Muscle of back (tissue), 3 donors: ENCODE measurements at regions not wholly inside any gene's neighbourhood (a gene's known extent, or its start where the extent isn't known, plus 50 kb on each side); places are given as distances from the start of the nearest gene placed in this dataset.
A peak's percentile ranks its signal among the peaks of the same experiment; 100 is the strongest.
"Not testable (repeated sequence)": the region's sequence is repeated elsewhere in the genome, so short reads cannot be mapped to it uniquely, and the experiment has no call there.

Experiments
- DNase-seq, 3 donors: peaks; one replicate each; pipeline versions ENCODE4 v3.0.0 to v3.0.0-alpha.2; 2013

DNA sequence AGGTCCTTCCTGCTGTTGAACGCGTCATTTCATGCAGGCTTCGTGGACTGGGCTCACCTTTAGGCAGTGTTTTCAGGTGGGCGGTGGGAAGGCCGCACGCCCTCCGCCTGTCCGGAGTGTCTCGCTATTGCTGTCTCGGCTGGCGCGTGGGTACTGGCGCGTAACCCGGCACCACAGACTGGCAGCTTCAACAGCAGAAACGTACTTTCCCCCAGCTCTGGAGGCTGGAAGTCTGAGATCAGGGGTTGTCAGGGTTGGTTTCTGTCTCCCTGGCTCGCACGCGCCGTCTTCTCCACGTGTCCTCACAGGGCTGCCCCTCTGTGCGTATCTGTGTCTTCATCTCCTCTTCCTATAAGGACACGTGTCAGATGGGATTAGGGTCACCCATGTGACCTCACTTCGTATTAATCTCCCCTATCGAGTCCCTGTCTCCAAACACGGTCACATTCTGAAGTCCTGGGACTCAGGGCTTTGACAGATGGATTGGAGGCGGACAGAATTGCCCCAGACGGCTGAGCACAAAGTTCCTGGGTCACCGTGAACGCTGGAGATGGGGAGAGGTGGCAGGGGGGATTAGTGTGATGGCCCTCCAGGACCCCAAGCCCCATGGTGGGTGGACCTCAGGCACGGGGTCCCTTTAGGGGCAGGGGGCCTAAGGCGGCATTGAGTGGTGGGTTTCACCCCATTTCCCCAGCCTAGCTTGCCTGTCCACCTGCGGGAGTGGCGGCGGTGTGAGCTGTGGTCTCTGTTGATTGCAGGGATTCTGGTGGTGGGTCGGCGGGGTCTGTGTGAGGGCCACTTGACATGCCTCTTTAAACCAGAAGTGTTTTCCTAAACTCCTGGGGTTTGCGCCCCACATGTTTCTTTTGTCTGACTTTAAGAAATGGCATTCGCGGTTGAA is 83.4 kb upstream of the LRPAP1 start:
- DNase-seq: no peak

DNA sequence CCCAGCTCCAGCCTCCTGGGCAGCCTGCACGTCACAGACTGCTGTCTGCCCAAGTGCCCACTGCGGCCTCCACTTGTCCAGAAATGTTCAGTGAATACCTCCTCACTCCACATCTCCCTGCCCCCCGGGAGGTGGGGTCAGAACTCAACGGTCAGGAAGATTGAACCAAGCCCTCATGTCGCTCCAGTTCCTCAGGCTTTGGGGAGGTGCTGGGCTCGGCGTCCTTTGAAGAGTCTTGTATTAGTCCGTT is 82.4 kb upstream of the LRPAP1 start:
- DNase-seq: no peak

DNA sequence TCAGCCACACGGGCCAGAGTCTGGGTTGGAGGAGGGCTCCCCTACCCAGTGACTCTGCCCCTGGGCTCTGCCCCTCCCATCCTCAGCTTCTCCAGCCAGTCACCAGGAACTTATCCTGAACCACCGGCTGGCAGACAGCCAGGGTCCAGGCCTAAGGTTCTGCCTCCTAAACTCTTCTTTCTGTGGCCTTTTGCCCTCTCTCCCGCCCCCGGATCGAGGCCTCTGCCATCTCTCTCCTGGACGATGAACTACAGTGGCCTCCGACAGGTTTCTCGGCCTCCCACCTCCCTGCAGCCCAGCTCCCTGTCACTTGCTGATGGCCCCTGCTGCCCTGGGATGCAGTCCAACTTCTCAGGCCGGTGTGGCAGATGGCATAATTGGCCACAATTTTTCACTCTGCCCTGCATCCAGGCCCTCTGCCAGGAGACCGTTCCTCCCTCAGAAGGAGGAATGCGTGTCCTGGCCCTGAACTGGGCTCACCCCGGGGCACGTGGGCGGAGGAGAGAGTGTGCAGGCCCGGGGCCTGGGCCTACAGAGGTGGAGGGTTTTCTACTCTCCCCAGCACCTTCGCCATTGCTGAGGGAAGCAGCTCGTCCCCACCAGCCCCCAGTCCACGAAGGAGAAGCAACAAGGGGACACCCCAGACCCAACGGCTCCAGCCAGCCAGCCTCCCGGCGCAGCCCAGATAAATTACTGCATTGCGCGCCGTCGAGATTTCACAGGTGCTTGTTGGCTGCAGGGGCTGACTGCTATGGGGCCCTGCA is 81.9 kb upstream of the LRPAP1 start:
- DNase-seq: peak; percentile 47 to 71 (median 58)

GRCh38 chr4:3612934-3613333 is 80.7 kb upstream of the LRPAP1 start:
- no peak for DNase-seq

DNA sequence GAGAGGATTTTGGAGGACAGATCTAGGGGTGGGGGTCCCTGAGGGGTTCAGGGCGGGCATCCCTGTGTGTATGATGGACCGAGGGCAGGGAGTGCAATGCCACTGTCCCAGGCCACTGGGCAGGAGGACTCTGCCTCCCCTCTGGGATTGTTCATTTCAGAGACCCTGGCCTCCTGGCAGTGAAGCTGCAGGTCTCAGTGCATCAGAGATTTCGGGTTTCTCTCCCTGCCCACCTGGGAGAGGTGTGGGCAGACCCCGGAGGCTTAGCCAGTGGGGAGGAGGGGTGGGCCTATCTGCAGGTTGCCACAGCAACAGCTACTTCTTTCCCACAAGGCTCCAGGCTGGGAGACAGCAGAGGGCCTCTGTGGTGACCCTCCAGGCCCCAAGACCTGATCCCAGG is 80.1 kb upstream of the LRPAP1 start:
- no peak for DNase-seq

- no peak for DNase-seq
Observed at GRCh38 chr4:3611778-3612177, 79.6 kb upstream of the LRPAP1 start.

DNA sequence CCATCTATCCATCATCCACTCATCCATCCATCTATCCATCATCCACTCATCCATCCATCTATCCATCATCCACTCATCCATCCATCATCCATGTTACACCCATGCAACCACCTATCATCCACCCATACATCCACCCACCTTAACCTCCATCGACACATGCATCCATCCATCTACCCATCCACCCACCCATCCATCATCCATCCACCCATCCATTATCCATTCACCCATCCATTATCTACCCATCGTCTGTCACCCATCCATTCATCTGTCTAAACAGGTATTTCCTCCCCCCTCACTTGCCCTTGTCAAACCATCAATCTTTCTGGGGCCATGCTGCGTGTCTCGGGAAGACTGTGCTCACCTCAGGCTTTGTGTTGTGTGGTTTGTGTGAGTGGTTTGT is 78.6 kb upstream of the LRPAP1 start:
- not testable (repeated sequence) for DNase-seq

DNA sequence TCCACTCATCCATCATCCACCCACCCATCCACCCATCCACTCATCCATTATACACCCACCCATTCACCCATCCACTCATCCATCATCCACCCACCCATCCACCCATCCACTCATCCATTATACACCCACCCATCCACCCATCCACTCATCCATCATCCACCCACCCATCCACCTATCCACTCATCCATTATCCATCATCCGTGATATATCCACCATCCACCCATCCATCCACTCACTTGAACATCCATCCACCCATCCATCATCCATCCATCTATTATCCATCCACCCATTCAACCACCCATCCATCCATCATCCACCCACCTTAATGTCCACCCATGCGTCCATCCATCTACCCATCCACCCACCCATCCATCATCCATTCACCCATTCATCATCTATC is 77.7 kb upstream of the LRPAP1 start:
- not testable (repeated sequence) for DNase-seq

GRCh38 chr4:3607690-3608552 is 75.7 kb upstream of the LRPAP1 start:
- peak; percentile 35 to 57 (median 51) for DNase-seq

DNA sequence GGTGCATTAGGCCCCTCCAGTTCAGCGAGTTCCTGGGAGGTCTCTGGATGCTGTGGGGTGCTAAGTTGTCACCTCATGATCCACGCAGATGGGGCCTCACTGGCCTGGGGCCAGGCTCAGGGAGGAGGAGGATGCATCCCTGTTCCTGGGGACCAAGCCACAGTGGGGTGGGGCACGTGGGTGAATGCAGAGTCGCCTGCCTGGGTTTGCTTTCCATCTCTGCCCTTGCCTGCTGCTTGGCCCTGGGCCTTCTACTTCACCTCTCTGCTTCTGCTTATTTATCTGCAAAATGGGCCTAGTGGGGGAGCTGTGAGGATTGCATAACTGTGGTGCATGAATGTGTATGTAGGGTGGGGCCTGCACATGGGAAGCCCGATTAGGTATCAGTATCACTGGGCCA is 74.6 kb upstream of the LRPAP1 start:
- DNase-seq: not testable (repeated sequence)

GRCh38 chr4:3606271-3606670 is 74.0 kb upstream of the LRPAP1 start:
- not testable (repeated sequence) for DNase-seq

DNA sequence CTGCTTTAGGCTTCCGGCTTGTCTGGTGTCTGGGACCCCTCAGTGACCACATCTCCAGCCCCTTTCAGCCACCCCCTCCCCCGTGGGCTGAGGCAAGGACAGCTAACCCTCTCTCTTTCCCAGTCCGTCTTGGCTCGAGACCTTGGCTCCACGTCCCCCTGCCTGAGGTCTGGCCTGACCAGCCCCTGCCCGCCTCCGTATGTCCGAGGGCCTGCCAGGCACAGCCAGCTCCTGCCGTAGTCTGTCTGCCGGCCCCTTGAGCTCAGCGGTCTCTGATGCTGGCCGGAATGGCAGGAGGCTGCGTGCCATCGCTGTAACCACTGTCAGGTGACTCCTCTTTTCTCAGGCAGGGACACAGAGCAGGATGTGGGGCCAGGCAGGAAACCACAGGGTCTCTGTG is 73.3 kb upstream of the LRPAP1 start:
- DNase-seq: no peak

GRCh38 chr4:3602886-3603645 is 70.8 kb upstream of the LRPAP1 start:
- not testable (repeated sequence) for DNase-seq

- no peak for DNase-seq
Observed at GRCh38 chr4:3601992-3602391, 69.8 kb upstream of the LRPAP1 start.

DNA sequence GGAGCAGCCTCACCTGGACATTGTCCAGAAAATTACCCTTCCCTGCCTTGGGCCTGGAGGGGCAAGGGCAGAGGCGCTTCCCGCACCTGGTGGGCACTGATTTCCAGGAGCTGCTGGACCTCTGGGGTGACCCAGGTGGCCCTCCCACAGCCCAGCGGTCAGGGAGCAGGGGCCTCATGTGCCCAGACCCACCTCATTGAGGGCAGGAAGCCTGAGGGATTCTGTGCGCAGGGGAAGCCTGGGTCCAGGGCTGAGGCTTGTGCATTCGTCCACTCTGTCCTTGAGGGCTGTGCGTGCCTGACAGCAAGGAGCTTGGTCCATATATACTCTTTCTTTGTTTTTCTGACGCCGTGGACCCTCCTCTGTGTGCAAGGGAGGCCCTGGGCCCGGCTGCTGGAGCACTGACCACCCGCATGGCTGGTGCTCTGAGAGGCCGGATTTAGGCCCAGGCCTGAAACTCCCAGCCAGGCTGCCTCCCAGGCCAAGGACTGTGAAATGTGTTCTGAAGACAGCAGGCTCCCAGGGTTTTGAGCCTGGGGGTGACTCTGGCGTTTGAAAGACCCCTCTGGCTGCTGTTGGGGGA is 69.0 kb upstream of the LRPAP1 start:
- not testable (repeated sequence) for DNase-seq

- DNase-seq: no peak
Observed at GRCh38 chr4:3599951-3600350, 67.7 kb upstream of the LRPAP1 start.

- DNase-seq: no peak
Observed at GRCh38 chr4:3598695-3599227, 66.5 kb upstream of the LRPAP1 start.

DNA sequence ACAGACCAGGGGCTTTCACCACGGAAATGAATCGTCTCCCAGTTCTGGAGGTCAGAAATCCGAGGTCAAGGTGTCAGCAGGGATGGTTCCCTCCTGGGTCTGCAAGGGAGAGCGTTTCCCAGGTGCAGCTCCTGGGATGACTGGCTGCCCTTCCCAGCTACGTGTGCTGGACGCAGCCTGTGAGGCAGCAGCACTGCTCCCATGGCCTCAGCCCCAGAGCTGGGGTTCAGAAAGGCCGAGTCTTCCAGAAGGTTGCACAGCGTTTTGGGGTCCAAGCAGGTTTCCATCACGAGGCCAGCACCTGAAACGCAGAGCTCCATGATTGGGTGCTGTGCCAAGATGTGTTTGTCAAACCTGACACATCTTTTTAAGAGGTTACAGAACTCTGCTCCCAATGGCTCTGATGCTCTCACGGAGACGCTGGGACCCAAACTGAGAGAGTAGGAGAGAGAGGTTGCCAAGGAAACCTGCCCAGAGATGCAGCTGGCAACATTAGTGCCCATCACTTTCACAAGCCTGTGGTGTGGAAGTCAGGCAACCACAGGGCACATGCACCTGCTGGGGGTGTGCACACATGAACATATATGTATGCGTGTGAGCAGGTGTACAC is 65.8 kb upstream of the LRPAP1 start:
- not testable (repeated sequence) for DNase-seq

DNA sequence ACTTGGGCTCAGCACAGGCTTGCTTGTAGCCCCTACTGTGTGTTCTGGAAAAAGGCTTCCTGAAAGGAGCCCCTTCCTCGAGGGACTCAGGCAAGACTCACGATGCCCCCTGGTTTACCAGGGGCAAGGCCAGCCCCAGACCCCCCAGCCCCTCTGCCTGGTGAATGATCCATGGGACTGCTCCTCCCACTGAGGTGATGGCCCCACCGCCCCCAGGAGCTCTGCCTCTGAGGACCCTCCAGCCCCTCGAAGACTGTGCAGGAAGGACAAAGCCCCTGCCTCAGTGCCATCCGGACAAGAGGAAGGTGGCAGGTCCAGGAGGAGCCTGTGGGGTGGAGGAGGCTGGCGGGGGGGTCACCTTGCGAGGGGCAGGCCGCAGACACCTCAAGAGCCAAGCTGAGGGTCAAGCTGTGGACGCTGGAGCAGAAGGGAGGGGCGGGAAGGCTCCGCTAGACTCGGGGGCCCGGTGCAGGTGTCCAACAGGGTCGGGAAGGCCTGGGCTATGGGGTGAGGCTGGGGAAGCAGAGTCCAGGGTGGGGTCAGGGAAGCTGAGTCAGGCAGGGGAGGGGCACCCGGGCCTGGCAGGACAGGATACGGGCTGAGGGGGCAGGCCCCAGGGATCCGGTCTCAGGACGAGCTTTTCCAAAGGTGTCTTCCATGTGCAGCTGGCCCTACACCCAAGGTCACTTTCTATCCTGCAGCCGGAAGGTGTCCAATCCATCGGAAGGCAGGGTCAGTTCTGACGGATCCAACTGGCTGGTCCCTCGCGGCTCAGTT is 64.9 kb upstream of the LRPAP1 start:
- DNase-seq: not testable (repeated sequence)
